PFSK-1 (cell line): ENCODE measurements at regions not wholly inside any gene's neighbourhood (a gene's known extent, or its start where the extent isn't known, plus 50 kb on each side); places are given as distances from the start of the nearest gene placed in this dataset.

Experiments
- FOXP2 ChIP-seq: optimal IDR thresholded peaks from 2 replicates; pipeline ENCODE3; 2011; ENCODE audit warnings: borderline replicate concordance, control low read depth, inconsistent platforms; ENCODE audit not compliant: insufficient read depth; ENCODE audit errors: extremely low read length, extremely low read depth
- POLR2AphosphoS5 ChIP-seq: IDR thresholded peaks from 2 replicates; pipeline ENCODE4 v1.6.1; 2012; ENCODE audit warnings: low read depth, mild to moderate bottlenecking, control low read depth, low read length, moderate library complexity
- REST ChIP-seq, 2 experiments: IDR thresholded peaks; 2 replicates each; pipeline versions ENCODE4 v1.6.1 to v1.8.0; 2011 to 2012; ENCODE audit warnings: low read depth in 2 of 2, low read length in 2 of 2, control low read depth in 1 of 2, inconsistent platforms in 1 of 2, mild to moderate bottlenecking in 1 of 2, moderate library complexity in 1 of 2; ENCODE audit not compliant: insufficient read depth in 1 of 2
- SIN3A ChIP-seq: IDR thresholded peaks from 2 replicates; pipeline ENCODE4 v1.6.1; 2012; ENCODE audit warnings: mild to moderate bottlenecking, low read length, moderate library complexity, borderline replicate concordance; ENCODE audit not compliant: insufficient read depth

GRCh38 chr4:79599691-79600090, 191.7 kb upstream of the GK2 start:
- no peak for TF ChIP-seq POLR2AphosphoS5
- TF ChIP-seq REST (IDR thresholded peaks at IDR 0.05; ENCODE audit: insufficient read depth in 1 of 2, low read depth in 2 of 2, low read length in 2 of 2) = no peak
- no peak for TF ChIP-seq FOXP2
- TF ChIP-seq SIN3A = no peak
